Keratinocyte (primary cell): ENCODE measurements at regions not wholly inside any gene's neighbourhood (a gene's known extent, or its start where the extent isn't known, plus 50 kb on each side); places are given as distances from the start of the nearest gene placed in this dataset.

ENCODE experiments used
- DNase-seq: peaks from one replicate; pipeline ENCODE4 v3.0.0-alpha.2; 2011; ENCODE audit warnings: low read depth, missing footprints, low spot score
- FAIRE-seq: peaks from 2 replicates; lab custom pipeline; 2011; peaks lifted over from hg19 to GRCh38; lab: Jason Lieb, UNC
- H2AFZ ChIP-seq: 2 replicates; pipeline ENCODE4 v1.6.0; 2012; ENCODE audit warnings: low read length, control low read depth, inconsistent platforms; ENCODE audit not compliant: control insufficient read depth
- H3K27ac ChIP-seq: 2 replicates; pipeline ENCODE4 v1.5.1; 2011; ENCODE audit warnings: low read length; ENCODE audit not compliant: control insufficient read depth, insufficient read depth
- H3K27me3 ChIP-seq: 3 replicates; pipeline ENCODE4 v1.6.0; 2011; ENCODE audit warnings: low read length; ENCODE audit not compliant: control insufficient read depth, insufficient read depth; ENCODE audit errors: extremely low read depth
- H3K36me3 ChIP-seq, 2 experiments: 2 replicates in 1 of 2; 3 replicates in 1 of 2; pipeline ENCODE4 v1.5.1; 2011; ENCODE audit warnings: low read length in 2 of 2, mild to moderate bottlenecking in 1 of 2; ENCODE audit not compliant: control insufficient read depth in 2 of 2, insufficient read depth in 2 of 2; ENCODE audit errors: extremely low read depth in 1 of 2
- H3K4me1 ChIP-seq: 3 replicates; pipeline ENCODE4 v1.5.1; 2011; ENCODE audit warnings: low read length; ENCODE audit not compliant: control insufficient read depth, insufficient read depth; ENCODE audit errors: extremely low read depth
- H3K4me2 ChIP-seq: 3 replicates; pipeline ENCODE4 v1.6.0; 2011; ENCODE audit warnings: low read depth, low read length; ENCODE audit not compliant: control insufficient read depth, insufficient read depth; ENCODE audit errors: extremely low read depth
- H3K4me3 ChIP-seq, 3 experiments: fragments of 200-600 bp in 1 of 3; sonication (generic) in 1 of 3; 2 replicates in 2 of 3; 3 replicates in 1 of 3; pipeline ENCODE4 v1.5.1; 2011 to 2016; ENCODE audit warnings: low read length in 3 of 3, mild to moderate bottlenecking in 3 of 3, control low read depth in 2 of 3, inconsistent platforms in 1 of 3, low read depth in 1 of 3, mixed read lengths in 1 of 3, mixed run types in 1 of 3, moderate library complexity in 1 of 3; ENCODE audit not compliant: control insufficient read depth in 2 of 3, insufficient read depth in 2 of 3; ENCODE audit errors: extremely low read depth in 1 of 3
- H3K79me2 ChIP-seq: 2 replicates; pipeline ENCODE4 v1.6.0; 2012; ENCODE audit warnings: low read length; ENCODE audit not compliant: control insufficient read depth, insufficient read depth
- H3K9ac ChIP-seq: 3 replicates; pipeline ENCODE4 v1.6.0; 2011; ENCODE audit warnings: low read length; ENCODE audit not compliant: control insufficient read depth, insufficient read depth; ENCODE audit errors: extremely low read depth
- H3K9me1 ChIP-seq: 3 replicates; pipeline ENCODE4 v1.6.0; 2011; ENCODE audit warnings: low read length; ENCODE audit not compliant: control insufficient read depth, insufficient read depth; ENCODE audit errors: extremely low read depth
- H3K9me3 ChIP-seq: 2 replicates; pipeline ENCODE4 v1.5.1; 2012; ENCODE audit warnings: low read depth, low read length; ENCODE audit not compliant: control insufficient read depth
- H4K20me1 ChIP-seq: 3 replicates; pipeline ENCODE4 v1.6.0; 2011; ENCODE audit warnings: low read length; ENCODE audit not compliant: control insufficient read depth, insufficient read depth; ENCODE audit errors: extremely low read depth
- CTCF ChIP-seq, 3 experiments: IDR thresholded peaks in 1 of 3; conservative IDR thresholded peaks in 1 of 3; optimal IDR thresholded peaks in 1 of 3; 2 replicates in 2 of 3; 3 replicates in 1 of 3; pipeline versions ENCODE3 to v1.5.1; 2011; ENCODE audit warnings: low read length in 3 of 3, mild to moderate bottlenecking in 3 of 3, moderate library complexity in 2 of 3, control low read depth in 1 of 3, inconsistent platforms in 1 of 3; ENCODE audit not compliant: insufficient read depth in 2 of 3; ENCODE audit errors: extremely low read depth in 1 of 3
- EZH2 ChIP-seq: IDR thresholded peaks from one replicate; pipeline ENCODE4 v1.6.1; 2012; ENCODE audit warnings: inconsistent platforms, mild to moderate bottlenecking, low read length, moderate library complexity
- dilution Hi-C: fragments of 300-500 bp; cut with MboI; formaldehyde crosslinking; loops from one replicate; pipeline ENCODE4 v1.7.0; 2020; ENCODE audit warnings: low sequenced_read_pairs; ENCODE audit not compliant: extremely low pct_ligation_motif_present

- no peaks in the 10 kb centered on the region for H3K9me1 ChIP-seq
- H3K4me2 ChIP-seq: no peak overlapping the region
- no peak for TF ChIP-seq CTCF (optimal IDR thresholded peaks at IDR 0.05 in 1 of 3, IDR thresholded peaks at IDR 0.05 in 1 of 3, conservative IDR thresholded peaks at IDR 0.05 in 1 of 3; ENCODE audit: extremely low read depth in 1 of 3, insufficient read depth in 2 of 3, low read length in 3 of 3)
- TF ChIP-seq EZH2: no peak
- H3K79me2 ChIP-seq: no peaks in the 10 kb centered on the region
- no peaks in the 10 kb centered on the region for H4K20me1 ChIP-seq
- no peaks in the 10 kb centered on the region for H3K4me1 ChIP-seq
- H3K9me3 ChIP-seq: no peaks in the 10 kb centered on the region
- H3K4me3 ChIP-seq: no peak overlapping the region
- no peaks in the 10 kb centered on the region for H3K36me3 ChIP-seq
- H3K9ac ChIP-seq: no peak overlapping the region
- dilution Hi-C loops: no loop called here
- H3K27ac ChIP-seq: no peak overlapping the region
- H2AFZ ChIP-seq: no peak overlapping the region
- DNase-seq: no peak
- no peaks in the 10 kb centered on the region for H3K27me3 ChIP-seq
- no peak for FAIRE-seq
These were observed 174.8 kb downstream of the PLPP3 start for GRCh38 chr1:56404561-56405030.

GRCh38 chr1:56404066-56404465 lies 175.3 kb downstream of the PLPP3 start:
- H3K9ac ChIP-seq: no peak overlapping the region
- DNase-seq: no peak
- no peaks in the 10 kb centered on the region for H3K36me3 ChIP-seq
- no peak for FAIRE-seq
- no peak overlapping the region for H3K4me3 ChIP-seq
- no peak overlapping the region for H3K27ac ChIP-seq
- H3K4me2 ChIP-seq: no peak overlapping the region
- no peaks in the 10 kb centered on the region for H4K20me1 ChIP-seq
- H3K79me2 ChIP-seq: no peaks in the 10 kb centered on the region
- H3K27me3 ChIP-seq: no peaks in the 10 kb centered on the region
- dilution Hi-C loops: no loop called here
- H2AFZ ChIP-seq: no peak overlapping the region
- TF ChIP-seq EZH2 (no peak), CTCF (optimal IDR thresholded peaks at IDR 0.05 in 1 of 3, IDR thresholded peaks at IDR 0.05 in 1 of 3, conservative IDR thresholded peaks at IDR 0.05 in 1 of 3; ENCODE audit: extremely low read depth in 1 of 3, insufficient read depth in 2 of 3, low read length in 3 of 3) (no peak)
- no peaks in the 10 kb centered on the region for H3K9me1 ChIP-seq
- no peaks in the 10 kb centered on the region for H3K4me1 ChIP-seq
- no peaks in the 10 kb centered on the region for H3K9me3 ChIP-seq
